SJSA1 (cell line): ENCODE measurements at regions not wholly inside any gene's neighbourhood (a gene's known extent, or its start where the extent isn't known, plus 50 kb on each side); places are given as distances from the start of the nearest gene placed in this dataset.

Source experiments
- DNase-seq, 2 experiments: peaks; one replicate each; pipeline ENCODE4 v3.0.0-alpha.2; 2015 to 2020; ENCODE audit warnings: low spot score in 2 of 2, low read depth in 1 of 2
- H3K27ac ChIP-seq: fragments of 250-450 bp; sonication (Bioruptor Pico); 2 replicates; pipeline ENCODE4 v1.5.1; 2020; ENCODE audit warnings: mild to moderate bottlenecking, moderate library complexity
- H3K27me3 ChIP-seq: fragments of 250-450 bp; sonication (Bioruptor Pico); replicated peaks from 2 replicates; pipeline ENCODE4 v1.5.1; 2020; ENCODE audit warnings: mild to moderate bottlenecking, moderate library complexity
- H3K36me3 ChIP-seq: fragments of 250-450 bp; sonication (Bioruptor Pico); 2 replicates; pipeline ENCODE4 v1.5.1; 2020; ENCODE audit warnings: mild to moderate bottlenecking
- H3K4me1 ChIP-seq: fragments of 250-450 bp; sonication (Bioruptor Pico); replicated peaks from 2 replicates; pipeline ENCODE4 v1.6.1; 2021; ENCODE audit warnings: mild to moderate bottlenecking
- H3K4me3 ChIP-seq: fragments of 250-450 bp; sonication (Bioruptor Pico); 2 replicates; pipeline ENCODE4 v1.5.1; 2020; ENCODE audit warnings: mild to moderate bottlenecking
- H3K9me3 ChIP-seq: fragments of 250-450 bp; sonication (Bioruptor Pico); replicated peaks from 2 replicates; pipeline ENCODE4 v1.5.1; 2020; ENCODE audit warnings: mild to moderate bottlenecking

DNA sequence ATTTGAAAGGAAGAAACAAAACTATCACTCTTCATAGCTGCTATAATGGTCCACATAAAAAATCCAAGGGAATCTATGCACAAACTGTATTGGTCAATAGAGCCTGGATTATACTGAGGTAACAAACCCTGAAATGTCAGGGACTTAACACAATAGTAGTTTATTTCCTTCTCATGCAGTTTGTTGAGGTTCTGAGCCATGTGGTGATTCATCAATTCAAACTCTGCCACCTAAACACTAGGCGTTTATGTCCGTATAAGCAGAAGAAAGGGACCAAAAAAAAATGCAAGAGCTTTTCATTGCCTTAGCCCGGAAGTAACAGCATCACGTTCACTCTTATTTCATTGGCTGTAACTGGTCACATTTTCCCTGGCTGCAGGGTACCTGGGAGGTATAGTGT, 464.7 kb downstream of the ZSWIM6 start:
- H3K27me3 ChIP-seq, result peaks cover 3% of the 10 kb centered on the region; the same call in 1 of the 2 replicates
- H3K4me3 ChIP-seq, result no peak overlapping the region
- H3K36me3 ChIP-seq, result no peaks in the 10 kb centered on the region
- H3K27ac ChIP-seq, result no peak overlapping the region
- H3K9me3 ChIP-seq, result no peaks in the 10 kb centered on the region
- DNase-seq, result no peak
- no peaks in the 10 kb centered on the region for H3K4me1 ChIP-seq

DNA sequence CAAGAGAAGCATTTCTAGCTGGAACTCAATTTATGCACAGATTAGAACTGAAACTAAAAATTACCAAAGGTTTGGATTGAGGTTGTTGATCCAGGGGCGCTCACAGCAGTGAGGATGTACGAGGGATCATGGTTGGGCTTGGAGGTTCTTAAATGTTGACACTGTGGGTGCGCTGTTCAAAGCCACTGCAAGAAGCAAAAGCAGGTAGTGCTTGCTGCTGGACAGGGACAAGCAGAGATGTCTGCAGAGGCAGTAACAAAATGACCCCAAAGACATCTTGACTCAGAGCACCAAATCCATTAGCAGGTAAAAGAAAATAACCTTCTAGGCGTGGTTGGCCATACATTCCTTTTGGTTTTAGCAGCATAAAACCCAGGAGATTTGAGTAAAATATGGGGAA, 468.4 kb downstream of the ZSWIM6 start:
- Histone ChIP-seq H3K4me3 (no peak overlapping the region), H3K27ac (no peak overlapping the region), H3K9me3 (no peaks in the 10 kb centered on the region; the same call in 1 of the 2 replicates), H3K27me3 (peaks cover 3% of the 10 kb centered on the region; the same call in 1 of the 2 replicates), H3K36me3 (no peaks in the 10 kb centered on the region), H3K4me1 (peaks cover 14% of the 10 kb centered on the region)
- DNase-seq, result no peak

DNA sequence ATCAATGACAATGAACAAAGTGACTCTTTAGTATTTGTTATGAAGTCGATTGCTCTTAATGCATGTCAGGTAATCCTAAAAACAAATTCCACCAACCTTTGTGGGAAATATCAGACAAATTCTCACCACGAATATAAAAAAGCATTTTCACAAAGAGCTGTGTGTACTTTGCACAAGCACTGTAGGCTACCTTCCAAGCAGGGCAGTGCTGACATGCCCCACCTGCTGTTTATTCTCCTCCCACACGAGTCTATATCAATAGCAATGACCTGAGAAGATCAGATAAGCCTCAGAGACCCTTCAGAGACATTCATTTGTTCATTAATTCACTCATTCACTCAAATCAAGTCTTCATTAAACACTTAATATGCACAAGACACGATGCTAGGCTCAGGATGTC, 469.1 kb downstream of the ZSWIM6 start:
- Histone ChIP-seq H3K4me1 (peaks cover 20% of the 10 kb centered on the region), H3K27me3 (peaks cover 3% of the 10 kb centered on the region; the same call in 1 of the 2 replicates), H3K4me3 (no peak overlapping the region), H3K36me3 (no peaks in the 10 kb centered on the region), H3K9me3 (no peaks in the 10 kb centered on the region; the same call in 1 of the 2 replicates), H3K27ac (no peak overlapping the region)
- DNase-seq, result no peak

DNA sequence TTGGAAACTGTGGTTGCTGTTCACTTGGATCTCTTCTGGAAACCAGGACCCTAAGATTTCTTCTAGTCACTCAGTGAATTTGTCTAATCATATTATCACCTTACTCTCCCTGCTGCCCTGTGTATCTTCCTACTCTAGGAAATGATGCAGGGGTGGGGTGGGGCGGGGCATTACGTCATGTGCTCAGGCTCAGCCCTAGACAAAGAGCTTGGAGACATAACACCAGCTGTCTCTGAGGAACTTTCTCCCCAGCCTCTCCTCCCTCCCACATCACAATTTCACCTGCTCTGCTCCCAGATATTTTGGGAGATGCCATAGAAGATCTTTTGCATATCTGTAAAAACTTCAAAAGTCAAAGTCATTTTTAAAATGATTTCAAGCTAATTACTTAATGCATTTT, 470.4 kb downstream of the ZSWIM6 start:
- Histone ChIP-seq H3K9me3 (no peaks in the 10 kb centered on the region; the same call in 1 of the 2 replicates), H3K27ac (no peak overlapping the region), H3K4me3 (no peak overlapping the region), H3K4me1 (peaks cover 20% of the 10 kb centered on the region), H3K36me3 (no peaks in the 10 kb centered on the region), H3K27me3 (no peaks in the 10 kb centered on the region; the same call in 1 of the 2 replicates)
- DNase-seq, result no peak

DNA sequence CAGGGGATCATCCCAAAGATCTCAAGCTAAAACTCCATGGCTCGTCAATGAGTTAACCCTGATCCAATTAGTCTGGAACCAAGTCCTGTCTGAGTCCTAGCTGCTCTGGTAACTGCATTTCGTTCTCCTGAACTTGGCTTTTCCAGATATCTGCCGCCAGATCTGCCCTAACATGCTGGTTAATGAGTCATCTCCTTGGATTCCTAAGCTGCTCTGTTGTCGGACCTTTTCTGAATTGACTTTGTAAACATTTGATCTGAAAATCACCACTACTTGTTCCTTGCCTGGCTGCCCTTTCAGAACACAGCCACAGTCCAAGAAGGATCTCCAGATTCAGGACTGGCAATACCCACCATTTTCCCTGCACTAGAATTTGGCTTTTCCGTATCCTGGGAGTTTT, 473.0 kb downstream of the ZSWIM6 start:
- no peak overlapping the region for H3K4me3 ChIP-seq
- no peaks in the 10 kb centered on the region; the same call in 1 of the 2 replicates for H3K9me3 ChIP-seq
- peak overlapping the region; percentile 41 for H3K27ac ChIP-seq
- peaks cover 20% of the 10 kb centered on the region for H3K4me1 ChIP-seq
- DNase-seq, result peak; percentile 65 to 71
- H3K36me3 ChIP-seq, result no peaks in the 10 kb centered on the region
- no peaks in the 10 kb centered on the region; the same call in 1 of the 2 replicates for H3K27me3 ChIP-seq

DNA sequence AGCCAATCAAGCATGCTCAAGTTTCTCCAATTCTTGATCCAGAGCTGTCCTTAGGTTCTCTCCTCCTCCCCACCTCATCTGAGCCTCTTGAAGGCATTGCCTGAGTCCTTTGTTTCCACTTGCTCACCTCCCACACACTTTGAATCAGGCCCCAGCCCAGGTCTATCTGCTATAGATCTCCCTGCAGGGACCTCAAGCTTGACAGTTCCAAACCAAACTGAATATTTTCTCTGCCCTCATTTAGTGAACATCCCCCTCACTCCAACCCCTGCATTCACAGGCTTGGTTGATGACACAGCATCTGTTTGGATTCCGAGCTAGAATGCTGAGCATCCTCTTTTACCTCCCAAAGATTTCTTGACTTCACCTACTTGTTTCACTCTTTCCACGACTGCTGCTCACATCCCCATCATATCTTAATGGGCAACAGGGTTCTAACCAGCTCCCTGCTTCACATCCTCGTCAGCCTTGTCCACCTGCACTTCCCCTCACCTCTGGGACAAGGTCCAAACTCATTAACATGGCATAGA, 474.5 kb downstream of the ZSWIM6 start:
- Histone ChIP-seq H3K27me3 (no peaks in the 10 kb centered on the region), H3K9me3 (no peaks in the 10 kb centered on the region; the same call in 1 of the 2 replicates), H3K4me3 (no peak overlapping the region), H3K4me1 (peaks cover 20% of the 10 kb centered on the region), H3K27ac (no peak overlapping the region), H3K36me3 (no peaks in the 10 kb centered on the region)
- no peak for DNase-seq

DNA sequence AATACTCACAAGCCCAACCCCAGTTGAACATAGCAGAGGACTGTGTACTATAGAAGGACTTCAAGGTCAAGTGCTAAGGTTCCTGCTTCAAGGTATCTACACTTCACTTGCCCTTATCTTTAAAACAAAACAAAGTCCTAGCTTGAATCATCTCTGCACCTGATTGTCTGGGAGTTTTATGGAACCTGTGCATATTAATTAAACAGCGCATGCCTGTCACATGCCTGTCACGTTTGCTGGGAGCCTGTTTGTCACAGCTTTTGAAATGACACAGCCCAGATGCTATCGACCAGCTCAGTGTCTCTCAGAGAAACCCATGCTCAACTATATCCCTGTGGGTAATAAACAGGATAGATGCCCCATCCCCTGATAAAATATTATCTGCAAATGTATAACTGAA, 476.0 kb downstream of the ZSWIM6 start:
- Histone ChIP-seq H3K4me3 (no peak overlapping the region), H3K27ac (no peak overlapping the region), H3K4me1 (peaks cover 20% of the 10 kb centered on the region), H3K9me3 (no peaks in the 10 kb centered on the region; the same call in 1 of the 2 replicates), H3K36me3 (no peaks in the 10 kb centered on the region), H3K27me3 (no peaks in the 10 kb centered on the region)
- no peak for DNase-seq

DNA sequence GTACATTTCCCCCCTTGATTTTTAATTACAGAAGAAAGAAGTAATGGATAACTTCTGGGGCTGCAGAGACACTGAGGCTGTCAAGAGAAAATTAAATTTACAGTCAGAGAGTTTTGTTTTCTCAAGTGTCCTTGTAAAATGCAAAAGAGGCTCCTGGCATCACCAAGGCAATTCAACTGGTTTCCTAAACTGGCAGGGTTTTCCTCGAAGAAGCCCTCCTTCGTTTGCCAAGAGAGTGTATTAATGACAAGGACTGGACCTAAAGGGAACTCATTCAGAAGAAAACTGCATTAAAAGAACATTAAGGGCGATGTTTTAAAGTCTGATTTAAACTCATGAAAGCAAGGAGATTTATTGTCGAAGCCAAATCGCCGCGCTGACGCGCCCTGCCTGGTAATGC, 476.9 kb downstream of the ZSWIM6 start:
- no peaks in the 10 kb centered on the region; the same call in 1 of the 2 replicates for H3K9me3 ChIP-seq
- no peaks in the 10 kb centered on the region for H3K36me3 ChIP-seq
- no peak overlapping the region for H3K4me3 ChIP-seq
- no peaks in the 10 kb centered on the region for H3K27me3 ChIP-seq
- peaks cover 20% of the 10 kb centered on the region for H3K4me1 ChIP-seq
- H3K27ac ChIP-seq, result no peak overlapping the region
- no peak for DNase-seq

DNA sequence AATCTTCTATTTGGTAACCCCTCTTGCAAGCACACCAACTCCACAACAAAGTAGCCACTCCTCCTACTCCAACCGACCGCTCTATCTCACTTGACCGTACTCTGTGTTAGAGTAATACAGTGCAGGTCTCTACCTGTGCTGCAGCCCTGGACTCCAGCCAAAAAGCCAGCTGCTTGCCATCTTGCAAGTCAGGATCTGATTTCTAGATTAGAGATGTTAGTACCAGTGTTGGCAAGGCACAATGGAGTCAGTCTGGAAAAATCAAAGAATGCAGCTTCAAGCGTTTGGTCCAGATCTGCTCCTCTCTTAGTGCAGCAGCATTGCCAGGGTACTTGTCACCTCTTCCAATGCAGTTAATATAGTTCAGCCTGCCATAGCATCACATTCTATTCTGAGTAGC, 477.6 kb downstream of the ZSWIM6 start:
- H3K9me3 ChIP-seq, result no peaks in the 10 kb centered on the region
- H3K36me3 ChIP-seq, result no peaks in the 10 kb centered on the region
- DNase-seq, result no peak
- no peaks in the 10 kb centered on the region for H3K27me3 ChIP-seq
- H3K27ac ChIP-seq, result no peak overlapping the region
- H3K4me3 ChIP-seq, result no peak overlapping the region
- H3K4me1 ChIP-seq, result peaks cover 14% of the 10 kb centered on the region

DNA sequence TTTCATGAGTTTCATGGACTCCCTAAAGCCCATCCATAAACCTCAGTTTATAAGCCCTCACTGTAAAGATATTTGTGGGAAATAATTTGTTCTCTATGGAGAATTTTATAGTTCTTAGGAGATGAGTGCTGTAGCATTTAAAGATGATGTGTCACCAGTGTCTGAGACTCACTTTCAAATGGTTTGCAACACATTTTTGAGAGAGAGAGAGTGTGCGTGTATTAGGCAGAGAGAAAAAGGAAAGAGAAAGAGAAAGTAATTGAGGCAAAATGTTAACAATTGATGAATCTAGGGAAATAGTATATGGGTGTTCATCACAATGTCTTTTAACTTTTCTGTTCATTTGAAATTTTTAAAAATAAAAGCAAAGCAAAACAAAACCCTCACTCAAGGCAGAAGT, 479.0 kb downstream of the ZSWIM6 start:
- Histone ChIP-seq H3K4me3 (no peak overlapping the region), H3K36me3 (no peaks in the 10 kb centered on the region), H3K27ac (no peak overlapping the region), H3K9me3 (no peaks in the 10 kb centered on the region), H3K4me1 (no peaks in the 10 kb centered on the region; the same call in 1 of the 2 replicates), H3K27me3 (no peaks in the 10 kb centered on the region)
- DNase-seq, result no peak

DNA sequence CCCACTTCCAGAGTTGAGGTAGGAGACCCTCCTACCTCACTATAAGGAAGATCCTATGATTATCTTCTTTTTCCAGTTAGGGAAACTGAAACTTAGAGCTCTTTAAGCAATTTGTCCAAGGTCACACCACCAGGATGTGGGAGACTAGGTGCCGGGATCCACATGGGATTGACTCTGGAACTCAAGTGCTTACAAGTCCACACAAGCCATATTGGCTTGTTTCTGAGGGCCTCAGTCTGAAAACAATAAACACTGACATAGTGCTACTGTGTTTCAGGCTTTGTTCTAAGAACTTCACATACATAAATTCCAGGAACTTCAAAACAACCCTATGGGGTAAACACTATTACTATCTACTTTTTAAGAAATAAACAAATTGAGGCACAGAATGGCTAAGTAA, 481.3 kb downstream of the ZSWIM6 start:
- H3K36me3 ChIP-seq, result no peaks in the 10 kb centered on the region
- H3K9me3 ChIP-seq, result no peaks in the 10 kb centered on the region
- peaks cover 11% of the 10 kb centered on the region for H3K4me1 ChIP-seq
- no peak for DNase-seq
- H3K4me3 ChIP-seq, result no peak overlapping the region
- no peaks in the 10 kb centered on the region for H3K27me3 ChIP-seq
- no peak overlapping the region for H3K27ac ChIP-seq

DNA sequence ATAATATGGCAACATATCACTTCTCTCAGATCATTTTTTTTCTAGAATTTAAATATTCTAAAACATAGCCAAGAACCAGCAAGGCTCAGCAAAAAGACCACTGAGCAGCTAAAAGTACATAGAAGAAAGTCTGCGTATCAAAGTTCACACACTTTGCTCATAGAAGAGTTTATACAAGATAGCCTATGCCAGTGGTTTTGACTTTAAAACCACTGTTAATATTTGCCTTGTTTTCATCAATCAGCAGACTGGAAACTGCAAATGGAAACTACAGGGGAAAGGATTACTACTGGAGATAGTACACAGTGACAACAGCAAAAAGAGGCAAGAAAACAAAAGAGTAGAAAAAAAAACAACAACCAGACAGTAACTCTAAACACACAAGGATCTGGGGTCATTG, 483.3 kb downstream of the ZSWIM6 start:
- no peaks in the 10 kb centered on the region for H3K9me3 ChIP-seq
- H3K36me3 ChIP-seq, result no peaks in the 10 kb centered on the region
- no peaks in the 10 kb centered on the region for H3K27me3 ChIP-seq
- no peak overlapping the region for H3K27ac ChIP-seq
- peaks cover 11% of the 10 kb centered on the region for H3K4me1 ChIP-seq
- no peak for DNase-seq
- no peak overlapping the region for H3K4me3 ChIP-seq

DNA sequence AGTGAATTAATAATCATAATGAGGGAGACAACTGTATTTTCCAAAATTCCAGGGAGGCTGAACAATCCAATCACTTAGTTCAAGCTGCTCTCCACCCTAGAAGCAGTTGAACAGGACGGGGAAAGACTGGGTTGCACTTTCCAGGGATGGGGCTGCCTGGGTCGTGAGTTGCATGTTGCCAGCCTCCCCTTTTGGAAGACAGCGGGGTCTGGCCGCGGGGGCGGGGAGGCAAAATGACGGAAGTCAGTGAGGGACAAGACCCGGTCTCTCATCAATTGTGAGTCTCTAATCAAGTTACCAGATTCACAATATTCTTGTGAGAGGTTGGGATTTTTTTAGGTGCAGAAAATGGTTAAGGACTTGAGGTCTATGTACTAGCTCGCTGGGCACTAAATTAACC, 484.1 kb downstream of the ZSWIM6 start:
- Histone ChIP-seq H3K36me3 (no peaks in the 10 kb centered on the region), H3K4me1 (peaks cover 11% of the 10 kb centered on the region), H3K4me3 (no peak overlapping the region), H3K9me3 (no peaks in the 10 kb centered on the region), H3K27ac (no peak overlapping the region), H3K27me3 (no peaks in the 10 kb centered on the region)
- DNase-seq, result no peak

DNA sequence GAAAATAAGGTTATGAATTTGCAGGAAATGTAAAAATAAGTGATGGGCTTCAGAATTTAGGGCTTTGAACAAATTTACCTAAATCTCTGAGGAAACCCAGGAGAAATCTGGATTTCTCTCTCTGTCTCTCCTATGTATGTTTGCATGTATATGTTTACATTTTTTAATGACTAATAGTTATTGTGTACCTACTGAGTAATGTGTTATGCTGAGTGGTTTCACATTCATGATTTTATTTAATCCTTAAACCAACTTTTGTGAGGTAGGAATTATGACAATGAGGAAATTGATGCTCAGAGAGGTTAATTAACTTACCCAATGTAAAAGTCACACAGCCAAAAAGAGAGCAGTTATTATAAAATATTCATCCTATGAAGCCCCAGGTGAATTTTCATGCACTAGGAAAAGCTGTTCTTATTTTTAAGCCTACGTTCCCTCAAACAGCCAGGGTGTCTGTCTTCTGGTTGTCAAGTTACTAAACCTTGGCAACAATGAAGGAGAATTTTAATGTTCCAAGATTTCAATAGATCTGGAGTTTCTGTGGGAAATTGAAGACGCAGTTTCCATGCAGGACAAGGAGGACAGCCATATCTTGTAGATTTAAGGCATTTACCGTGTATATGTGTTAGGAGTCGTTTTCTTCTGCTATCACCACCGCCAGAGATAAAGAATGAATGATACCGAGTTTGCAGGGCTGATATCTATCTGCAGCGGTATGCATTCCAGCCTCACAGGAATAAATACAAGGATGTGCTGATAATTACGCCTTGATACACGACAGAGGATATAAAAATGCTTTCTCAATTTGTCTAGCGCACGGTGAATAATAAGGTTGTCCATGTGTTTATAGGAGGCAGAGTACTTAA, 484.8 kb downstream of the ZSWIM6 start:
- Histone ChIP-seq H3K27me3 (no peaks in the 10 kb centered on the region), H3K36me3 (no peaks in the 10 kb centered on the region), H3K4me3 (no peak overlapping the region), H3K4me1 (peaks cover 11% of the 10 kb centered on the region), H3K27ac (no peak overlapping the region), H3K9me3 (no peaks in the 10 kb centered on the region)
- DNase-seq, result peak in 1 of 2 experiments; percentile 7
